ENCODE measurements at regions not wholly inside any gene's neighbourhood (a gene's known extent, or its start where the extent isn't known, plus 50 kb on each side); places are given as distances from the start of the nearest gene placed in this dataset.

DNA sequence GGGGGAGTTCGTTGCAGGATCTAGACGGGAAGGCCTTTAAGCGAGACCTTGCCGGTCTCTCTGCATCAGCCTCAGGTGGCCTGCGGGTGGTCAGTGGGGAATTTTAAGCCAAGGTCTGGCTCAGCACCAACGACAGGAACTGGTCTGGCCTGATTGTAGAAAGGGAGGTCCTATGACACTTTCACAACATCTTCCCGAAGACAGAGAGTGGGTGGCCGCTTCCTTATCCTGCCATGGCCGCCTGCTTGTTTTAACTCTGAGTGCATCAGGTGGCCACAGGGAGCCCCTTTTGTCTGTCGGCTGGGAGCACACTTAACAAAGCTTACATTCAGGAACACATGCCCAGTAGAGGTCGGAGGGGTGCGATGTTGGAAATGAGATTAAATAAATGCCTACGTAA, 363.7 kb upstream of the MYT1L start:
- DNase-seq, result no peak

GRCh38 chr2:2692599-2693389, 361.7 kb upstream of the MYT1L start:
- DNase-seq, result no peak

DNA sequence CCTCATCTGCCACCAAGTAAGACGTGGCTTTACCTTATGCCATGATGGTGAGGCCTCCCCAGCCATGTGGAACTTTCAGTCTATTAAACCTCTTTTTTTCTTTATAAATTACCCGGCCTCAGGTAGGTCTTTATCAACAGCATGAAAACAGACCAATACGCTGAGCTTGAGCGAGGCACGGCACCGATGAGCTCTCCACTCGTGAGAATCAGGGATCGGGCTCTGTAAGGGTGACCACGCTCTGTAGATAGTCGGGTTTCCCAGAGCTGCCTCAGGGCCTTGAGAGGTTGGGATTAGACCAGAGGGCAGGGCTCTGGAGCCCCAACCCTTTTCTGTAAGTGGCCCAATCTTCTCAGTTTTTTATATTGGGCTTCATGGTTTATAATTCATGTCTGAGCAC, 360.3 kb upstream of the MYT1L start:
- DNase-seq, result no peak

DNA sequence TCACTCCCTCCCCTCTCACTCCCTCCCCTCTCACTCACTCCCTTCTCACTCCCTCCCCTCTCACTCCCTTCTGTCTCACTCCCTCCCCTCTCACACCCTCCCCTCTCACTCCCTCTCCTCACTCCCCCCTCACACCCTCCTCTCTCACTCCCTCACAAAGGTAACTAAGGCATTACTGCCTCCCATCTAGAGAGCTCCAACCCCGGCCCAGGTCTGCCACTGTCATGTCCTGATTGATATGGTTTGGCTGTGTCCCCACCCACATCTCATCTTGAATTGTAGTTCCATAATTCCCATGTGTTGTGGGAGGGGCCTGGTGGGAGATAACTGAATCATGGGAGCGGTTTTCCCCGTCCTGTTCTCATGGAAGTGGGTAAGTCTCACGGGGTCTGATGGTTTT, 359.9 kb upstream of the MYT1L start:
- no peak for DNase-seq

- no peak for DNase-seq
Measured at GRCh38 chr2:2689306-2689705, 358.2 kb upstream of the MYT1L start.

DNA sequence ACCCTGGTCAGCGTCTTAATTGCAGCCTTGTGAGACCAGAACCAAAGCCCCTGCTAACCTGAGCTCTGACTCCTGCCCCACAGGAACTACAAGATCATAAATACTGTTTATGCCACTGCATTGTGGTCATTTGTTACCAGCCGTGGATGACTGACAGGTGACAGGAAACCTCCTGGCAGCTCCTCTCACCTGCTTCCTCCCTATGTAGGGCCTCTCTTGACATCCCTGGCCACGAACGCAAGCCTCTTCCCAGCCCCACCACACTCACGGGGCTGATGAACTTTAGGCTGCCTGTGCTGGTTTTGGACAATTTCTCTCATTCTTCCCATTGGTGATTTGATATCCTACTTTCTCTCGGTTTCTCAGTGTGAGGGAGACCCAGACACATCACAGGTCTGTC, 357.2 kb upstream of the MYT1L start:
- no peak for DNase-seq

GRCh38 chr2:2687745-2688144, 356.7 kb upstream of the MYT1L start:
- no peak for DNase-seq

DNA sequence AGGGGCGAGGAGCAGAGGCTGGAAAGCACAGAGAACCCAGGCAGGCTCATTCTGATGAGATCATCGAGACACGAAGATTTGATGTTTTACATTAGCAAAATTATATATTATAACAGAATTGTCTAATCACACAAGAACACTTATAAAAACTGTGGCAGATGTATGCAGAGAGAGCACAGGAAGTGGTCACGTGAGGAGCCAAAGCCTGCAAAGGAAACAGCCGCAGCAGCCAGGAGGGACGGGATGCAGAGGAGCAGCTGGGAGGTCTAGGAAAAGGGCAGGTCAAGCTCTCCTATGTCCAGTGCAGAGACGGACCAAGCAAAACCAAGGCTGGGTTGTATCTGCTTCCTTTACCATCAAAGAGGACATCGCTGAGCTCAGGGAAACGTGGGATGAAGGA, 355.1 kb upstream of the MYT1L start:
- no peak for DNase-seq

DNA sequence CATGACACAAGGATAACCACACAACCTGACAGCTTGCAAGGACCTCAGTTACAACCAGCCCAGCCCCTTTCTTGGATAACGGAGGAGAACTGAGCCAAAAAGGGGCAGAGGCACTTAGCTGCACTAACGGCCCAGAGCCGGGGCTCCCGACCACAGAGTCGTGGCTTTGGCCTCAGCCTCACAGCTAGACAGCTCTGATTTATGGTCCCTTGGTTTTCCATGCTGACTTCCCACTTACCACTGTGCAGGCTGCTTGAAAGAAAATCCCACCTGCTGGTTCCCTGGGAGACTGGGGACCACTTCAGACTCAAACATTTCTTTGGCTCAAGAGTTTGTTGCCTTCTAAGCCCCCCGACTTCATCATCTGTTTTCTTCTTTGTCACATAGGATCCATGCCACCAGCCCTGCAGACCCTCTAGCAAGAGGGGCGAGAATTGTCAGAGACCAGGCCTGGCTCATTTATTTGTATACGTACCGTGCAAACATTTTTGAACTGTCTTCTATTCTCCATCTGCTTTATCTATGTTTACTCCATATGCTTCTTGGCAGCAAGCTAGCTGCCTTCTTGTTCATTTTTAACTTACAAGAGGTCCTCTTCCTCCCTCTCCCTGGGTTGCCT, 352.6 kb upstream of the MYT1L start:
- no peak for DNase-seq

GRCh38 chr2:2682700-2683342, 351.7 kb upstream of the MYT1L start:
- DNase-seq, result no peak

DNA sequence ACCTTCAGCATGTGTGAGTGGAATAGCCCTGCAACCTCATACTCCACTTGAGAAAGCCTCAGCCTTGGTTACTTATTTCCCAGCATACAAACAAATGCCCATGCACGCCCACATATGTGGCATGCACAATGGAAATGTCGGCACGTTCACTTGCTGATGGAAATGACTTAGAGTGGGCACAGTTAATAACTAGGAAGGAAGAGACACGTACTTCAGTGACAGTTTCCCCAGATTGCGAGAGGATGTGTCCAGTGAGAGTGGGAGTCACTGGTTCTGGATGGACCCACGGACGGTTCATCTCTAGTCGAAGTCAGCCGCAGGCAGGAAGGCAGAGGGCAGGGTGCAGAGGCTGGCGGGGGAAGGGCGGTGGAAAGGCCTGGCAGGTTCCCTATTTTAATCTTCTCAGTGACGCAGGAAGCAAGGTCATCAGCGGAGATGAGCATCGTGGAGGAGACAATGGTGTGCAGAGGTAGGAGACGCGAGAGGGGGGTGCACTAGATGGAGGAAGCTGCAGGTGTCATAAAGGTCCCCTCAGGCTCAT, 350.7 kb upstream of the MYT1L start:
- no peak for DNase-seq

DNA sequence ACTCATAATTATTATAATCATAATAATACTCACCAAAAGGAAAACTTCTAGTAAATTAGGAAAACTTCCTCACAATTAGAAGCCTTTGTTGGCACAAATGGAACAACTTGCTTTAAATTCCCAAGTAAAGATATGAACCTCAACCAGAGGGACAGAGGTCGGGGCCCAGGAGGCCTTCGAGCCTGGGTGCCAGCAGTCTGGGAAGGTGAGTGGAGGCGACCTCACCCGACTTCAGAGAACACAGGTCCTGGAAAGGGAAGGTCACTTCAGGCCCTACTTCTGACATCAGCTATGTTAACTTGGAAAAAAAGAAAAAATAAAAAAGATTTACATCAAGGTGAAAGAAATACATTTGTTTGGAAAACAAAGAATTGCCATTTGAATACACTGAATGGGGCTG, 350.0 kb upstream of the MYT1L start:
- no peak for DNase-seq

- DNase-seq, result no peak
Measured at GRCh38 chr2:2674831-2675230, 343.8 kb upstream of the MYT1L start.

- DNase-seq, result no peak
Measured at GRCh38 chr2:2673406-2673805, 342.3 kb upstream of the MYT1L start.

- no peak for DNase-seq
Measured at GRCh38 chr2:2672249-2672648, 341.2 kb upstream of the MYT1L start.

DNA sequence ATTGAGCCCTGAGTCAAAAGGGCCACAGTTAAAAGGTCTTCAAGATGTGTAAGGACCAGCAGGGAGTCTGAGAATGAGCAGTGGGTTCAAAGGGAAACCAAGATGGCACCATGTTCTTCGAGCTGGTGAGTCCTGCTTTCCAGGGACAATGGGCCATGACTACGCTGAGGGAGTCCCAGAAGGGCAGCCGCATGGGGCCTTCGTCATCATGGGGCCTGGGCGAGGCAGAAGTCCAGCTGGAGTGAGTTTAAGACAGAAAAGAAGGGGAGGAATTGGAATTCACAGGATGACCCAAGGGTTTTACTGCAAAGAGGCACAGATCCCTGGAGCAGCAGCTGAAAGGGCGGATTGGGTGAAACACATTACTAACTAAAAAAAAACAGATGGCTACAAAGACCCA, 340.8 kb upstream of the MYT1L start:
- no peak for DNase-seq

DNA sequence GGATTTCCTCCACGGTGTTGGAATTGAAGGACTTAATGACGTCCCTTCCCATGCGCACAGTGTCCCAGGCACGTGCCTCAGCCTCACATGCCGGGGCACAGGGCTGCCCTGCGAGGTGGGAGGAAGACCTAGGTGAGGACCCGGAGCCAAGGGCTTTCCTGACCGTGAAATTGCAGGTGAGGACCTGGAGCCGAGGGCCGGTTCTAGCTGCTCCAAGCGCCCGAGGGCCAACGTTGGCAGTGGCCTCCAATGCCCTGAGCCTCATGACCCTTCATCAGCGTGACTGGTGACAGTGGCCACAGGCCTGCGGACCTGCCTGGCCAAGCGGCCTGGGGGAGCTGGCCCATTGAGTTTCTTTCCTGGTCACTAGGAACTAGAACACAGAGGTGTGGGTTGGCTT, 338.2 kb upstream of the MYT1L start:
- no peak for DNase-seq

DNA sequence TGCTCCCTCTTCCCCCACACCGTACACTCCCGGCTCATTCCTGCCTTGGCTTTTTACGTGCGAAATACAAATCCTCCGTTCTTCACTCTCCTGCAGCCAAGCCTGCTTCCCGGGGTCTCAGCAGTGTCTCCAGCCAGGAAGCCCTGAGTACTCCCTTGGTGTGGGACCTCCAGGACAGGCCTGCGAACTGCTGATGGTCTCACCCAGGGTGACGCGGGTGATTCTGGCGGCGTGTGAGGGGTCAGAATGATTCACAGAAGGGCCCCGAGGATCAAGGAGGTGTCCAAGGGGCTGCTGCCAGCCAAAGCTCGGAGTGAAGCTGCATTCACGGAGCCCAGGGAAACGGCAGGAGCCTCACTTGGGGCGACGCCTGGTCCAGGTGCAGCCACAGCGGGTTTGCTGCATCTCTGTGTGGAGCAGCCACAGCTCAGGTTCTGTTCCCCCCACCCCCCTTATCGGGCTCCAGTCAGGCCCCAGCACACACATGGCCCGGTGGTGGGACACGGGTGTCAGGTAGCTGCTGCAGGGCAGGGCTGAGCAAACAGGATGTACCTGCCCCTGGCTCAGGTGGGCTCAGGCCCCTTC, 337.7 kb upstream of the MYT1L start:
- no peak for DNase-seq

DNA sequence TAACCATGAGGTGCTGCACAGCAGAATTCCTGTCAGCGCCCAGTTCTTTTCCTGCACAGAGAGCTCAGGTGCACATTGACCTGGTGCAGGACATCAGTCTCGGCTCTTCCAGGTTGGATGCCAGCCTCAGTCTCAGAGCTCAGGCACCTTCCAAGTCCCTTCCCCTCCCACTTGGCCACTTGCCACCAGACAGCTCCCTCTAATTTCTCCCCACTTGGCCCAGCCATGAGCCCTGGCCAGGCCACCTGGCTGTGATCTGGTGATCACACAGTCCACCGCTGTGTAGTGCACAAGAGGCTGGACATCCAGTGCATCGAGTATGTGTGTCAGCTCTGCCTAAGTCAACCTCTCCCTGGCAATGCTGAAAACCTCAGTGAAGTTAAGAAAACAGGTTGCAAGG, 336.6 kb upstream of the MYT1L start:
- DNase-seq, result no peak

GRCh38 chr2:2665834-2666133, 334.7 kb upstream of the MYT1L start:
- no peak for DNase-seq

DNA sequence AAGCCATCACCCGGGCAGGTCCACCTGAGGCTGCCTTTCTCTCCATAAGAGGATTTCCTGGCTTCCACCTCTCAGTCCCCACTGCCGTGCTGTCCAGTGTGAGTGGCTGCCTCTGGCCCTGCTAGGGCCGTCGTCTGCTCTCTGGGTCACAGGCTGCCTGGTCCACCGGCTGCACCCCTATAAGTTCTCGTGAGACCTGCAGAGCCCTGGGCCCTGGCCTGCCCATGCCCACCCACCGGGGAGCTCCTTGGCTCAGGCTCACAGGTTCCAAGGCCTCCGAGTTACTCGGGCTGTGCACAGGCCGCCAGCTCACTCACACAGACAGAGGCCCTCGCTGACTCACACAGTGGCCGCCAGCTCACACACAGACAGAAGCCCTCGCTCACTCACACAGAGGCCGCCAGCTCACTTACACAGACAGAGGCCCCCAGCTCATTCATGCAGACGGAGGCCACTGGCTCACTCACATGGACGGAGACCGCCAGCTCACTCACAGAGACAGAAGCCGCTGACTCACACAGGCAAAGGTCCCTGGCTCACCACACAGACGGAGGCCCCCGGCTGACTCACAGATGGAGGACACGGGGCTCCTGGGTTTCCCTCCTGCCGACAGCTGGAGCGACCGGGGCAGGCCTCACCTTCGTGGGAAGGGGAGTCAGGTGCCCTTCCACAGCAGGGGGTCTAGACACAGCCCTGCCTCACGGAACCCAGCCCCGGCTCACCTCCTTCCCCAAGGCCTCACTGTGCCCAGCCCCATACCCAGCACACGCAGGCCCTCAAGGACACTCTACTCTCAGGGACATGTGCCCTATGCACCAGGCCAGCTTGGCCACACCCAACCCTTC, 334.1 kb upstream of the MYT1L start:
- DNase-seq, result no peak
